HepG2 (cell line): ENCODE measurements at regions not wholly inside any gene's neighbourhood (a gene's known extent, or its start where the extent isn't known, plus 50 kb on each side); places are given as distances from the start of the nearest gene placed in this dataset.

ENCODE experiments used
- ATAC-seq: fragments of 200-7000 bp; cut with Tn5 transposase; 3 replicates; pipeline ENCODE4 v1.9.1; 2020; ENCODE audit warnings: mild to moderate bottlenecking, moderate library complexity
- BruUV-seq: library from RNA; stranded (reverse); fragments of 400-500 nt; replicated peaks from 2 replicates; lab custom pipeline; 2021; lab: Mats Ljungman, UMichigan
- CTCF ChIA-PET: fragments of 300-600 bp; formaldehyde crosslinking; extraction: SDS; loops from one replicate; lab custom pipeline; 2021; ENCODE audit warnings: low total read pairs, inconsistent platforms, low intra/inter-chr PET ratio; lab: Yijun Ruan, JAX
- POLR2A ChIA-PET: fragments of 350-600 bp; sonication (Branson Sonifier 250); formaldehyde crosslinking; loops from one replicate; lab custom pipeline; 2020; ENCODE audit warnings: antibody characterized with exemption, inconsistent platforms; lab: Yijun Ruan, JAX
- DNase-seq: peaks from one replicate; pipeline ENCODE4 v3.0.0-alpha.2; 2015; ENCODE audit warnings: low spot score
- FAIRE-seq: peaks from 3 replicates; lab custom pipeline; 2011; peaks lifted over from hg19 to GRCh38; lab: Jason Lieb, UNC
- H2AFZ ChIP-seq: one replicate; pipeline ENCODE4 v1.6.1; 2011; ENCODE audit warnings: low read length, inconsistent platforms
- H3K27ac ChIP-seq: fragments of 300-600 bp; 3 replicates; pipeline ENCODE4 v1.8.0; 2011; ENCODE audit warnings: mixed run types, mild to moderate bottlenecking, mixed read lengths, low read length, inconsistent platforms; ENCODE audit not compliant: insufficient read depth; ENCODE audit errors: extremely low read length
- H3K27me3 ChIP-seq, 2 experiments: fragments of 200-600 bp in 1 of 2; 2 replicates in 1 of 2; 3 replicates in 1 of 2; pipeline versions ENCODE4 v1.6.0 to v1.8.0; 2011; ENCODE audit warnings: low read length in 2 of 2, mild to moderate bottlenecking in 2 of 2, moderate library complexity in 2 of 2, inconsistent platforms in 1 of 2; ENCODE audit not compliant: insufficient read depth in 2 of 2, control insufficient read depth in 1 of 2
- H3K36me3 ChIP-seq, 2 experiments: fragments of 200-600 bp in 1 of 2; replicated peaks in 1 of 2; 2 replicates in 1 of 2; 3 replicates in 1 of 2; pipeline versions ENCODE4 v1.5.1 to v1.8.0; 2011; ENCODE audit warnings: low read length in 2 of 2, inconsistent platforms in 1 of 2; ENCODE audit not compliant: insufficient read depth in 2 of 2, control insufficient read depth in 1 of 2
- H3K4me1 ChIP-seq: 2 replicates; pipeline ENCODE4 v1.5.1; 2012; ENCODE audit warnings: low read length, inconsistent platforms; ENCODE audit not compliant: insufficient read depth
- H3K4me2 ChIP-seq: 2 replicates; pipeline ENCODE4 v1.6.0; 2011; ENCODE audit warnings: low read depth, low read length, inconsistent platforms
- H3K4me3 ChIP-seq, 3 experiments: fragments of 200-600 bp in 1 of 3; sonication (generic), shearing (Covaris generic) in 1 of 3; replicated peaks in 1 of 3; 2 replicates each; pipeline ENCODE4 v1.5.1; 2011 to 2016; ENCODE audit warnings: low read length in 3 of 3, inconsistent platforms in 2 of 3, low read depth in 2 of 3, mild to moderate bottlenecking in 2 of 3, control low read depth in 1 of 3, mixed read lengths in 1 of 3; ENCODE audit not compliant: insufficient read depth in 1 of 3
- H3K79me2 ChIP-seq: one replicate; pipeline ENCODE4 v1.6.1; 2011; ENCODE audit warnings: low read length, inconsistent platforms; ENCODE audit not compliant: insufficient read depth
- H3K9ac ChIP-seq: 2 replicates; pipeline ENCODE4 v1.6.0; 2011; ENCODE audit warnings: mild to moderate bottlenecking, low read depth, low read length, inconsistent platforms; ENCODE audit not compliant: insufficient read depth
- H3K9me3 ChIP-seq: 2 replicates; pipeline ENCODE4 v1.5.1; 2012; ENCODE audit warnings: mild to moderate bottlenecking, low read length
- H4K20me1 ChIP-seq: 2 replicates; pipeline ENCODE4 v1.6.0; 2011; ENCODE audit warnings: inconsistent platforms, mild to moderate bottlenecking, low read length, moderate library complexity; ENCODE audit not compliant: insufficient read depth
- CEBPZ ChIP-seq: IDR thresholded peaks from 2 replicates; pipeline ENCODE4 v1.6.1; 2012; ENCODE audit warnings: low read length, improper control_type of control experiment
- IRF2 ChIP-seq: IDR thresholded peaks from 2 replicates; pipeline ENCODE4 v1.6.1; 2018; ENCODE audit warnings: missing genetic modification reagents, missing compliant biosample characterization
- NFATC3 ChIP-seq: sonication (generic); formaldehyde crosslinking; IDR thresholded peaks from 2 replicates; pipeline ENCODE4 v1.5.1; 2020; ENCODE audit warnings: mild to moderate bottlenecking, missing genetic modification reagents
- NFE2L2 ChIP-seq: fragments of 150-350 bp; IDR thresholded peaks from 2 replicates; pipeline ENCODE4 v1.6.1; 2014; ENCODE audit warnings: low read length
- TARDBP ChIP-seq: sonication (generic); formaldehyde crosslinking; IDR thresholded peaks from 2 replicates; pipeline ENCODE4 v1.8.0; 2022; ENCODE audit warnings: mild to moderate bottlenecking, missing genetic modification reagents
- TBP ChIP-seq: sonication (generic); formaldehyde crosslinking; IDR thresholded peaks from 2 replicates; pipeline ENCODE4 v1.5.0; 2020; ENCODE audit warnings: missing genetic modification reagents
- ZKSCAN1 ChIP-seq: fragments of 150-350 bp; IDR thresholded peaks from 2 replicates; pipeline ENCODE4 v1.6.1; 2014; ENCODE audit warnings: low read length
- ZNF350 ChIP-seq: sonication (generic); formaldehyde crosslinking; IDR thresholded peaks from 2 replicates; pipeline ENCODE4 v1.4.0; 2020; ENCODE audit warnings: mild to moderate bottlenecking, low read depth, missing genetic modification reagents, borderline replicate concordance
- ZNF446 ChIP-seq: sonication (generic); formaldehyde crosslinking; IDR thresholded peaks from 2 replicates; pipeline ENCODE4 v1.5.0; 2020; ENCODE audit warnings: mild to moderate bottlenecking, missing genetic modification reagents
- ZNF749 ChIP-seq: sonication (generic); formaldehyde crosslinking; IDR thresholded peaks from 2 replicates; pipeline ENCODE4 v1.8.0; 2022; ENCODE audit warnings: mild to moderate bottlenecking, missing genetic modification reagents, moderate library complexity, borderline replicate concordance
- WGBS: methylation state at CpG from one replicate; pipeline ENCODE4 v1.1.6; 2017; ENCODE audit warnings: low lambda C conversion rate; 5-methylcytosine and 5-hydroxymethylcytosine counted together
- in situ Hi-C: cut with HindIII; loops from 2 replicates; pipeline ENCODE4 v1.10.0; 2017; ENCODE audit warnings: low pct_unique_long_range_greater_than_20kb; ENCODE audit not compliant: extremely low pct_ligation_motif_present
- intact Hi-C: fragments of 100-400 bp; cut with micrococcal nuclease; formaldehyde crosslinking; loops from one replicate; pipeline ENCODE4 v1.10.0; 2022; ENCODE audit not compliant: unreplicated experiment
- TF ChIP-seq, protein P1 (sequence below): sonication (generic); formaldehyde crosslinking; IDR thresholded peaks from 2 replicates; pipeline ENCODE4 v1.5.1; 2020; ENCODE audit warnings: mild to moderate bottlenecking, missing genetic modification reagents, borderline replicate concordance
- TF ChIP-seq, protein P2 (sequence below): sonication (generic); formaldehyde crosslinking; IDR thresholded peaks from 2 replicates; pipeline ENCODE4 v1.8.0; 2023; ENCODE audit warnings: mild to moderate bottlenecking, missing genetic modification reagents

GRCh38 chrX:68934421-68934820 lies 105.6 kb downstream of the EFNB1 start:
- Histone ChIP-seq H3K4me1 (no peaks in the 10 kb centered on the region), H3K4me2 (no peak overlapping the region), H3K27ac (no peak overlapping the region), H3K36me3 (no peaks in the 10 kb centered on the region), H2AFZ (no peak overlapping the region), H3K27me3 (no peaks in the 10 kb centered on the region), H3K9me3 (no peaks in the 10 kb centered on the region), H3K79me2 (no peaks in the 10 kb centered on the region), H4K20me1 (no peaks in the 10 kb centered on the region), H3K4me3 (no peak overlapping the region), H3K9ac (no peak overlapping the region)
- in situ Hi-C loops (no loop called here), intact Hi-C loops (no loop called here)
- CTCF ChIA-PET: no interaction called here
- POLR2A ChIA-PET: no interaction called here
- no peak for TF ChIP-seq ZNF446 (CRISPR knock-in tag)
- TF ChIP-seq ZNF350 (CRISPR knock-in tag): no peak
- TF ChIP-seq, protein P1, sequence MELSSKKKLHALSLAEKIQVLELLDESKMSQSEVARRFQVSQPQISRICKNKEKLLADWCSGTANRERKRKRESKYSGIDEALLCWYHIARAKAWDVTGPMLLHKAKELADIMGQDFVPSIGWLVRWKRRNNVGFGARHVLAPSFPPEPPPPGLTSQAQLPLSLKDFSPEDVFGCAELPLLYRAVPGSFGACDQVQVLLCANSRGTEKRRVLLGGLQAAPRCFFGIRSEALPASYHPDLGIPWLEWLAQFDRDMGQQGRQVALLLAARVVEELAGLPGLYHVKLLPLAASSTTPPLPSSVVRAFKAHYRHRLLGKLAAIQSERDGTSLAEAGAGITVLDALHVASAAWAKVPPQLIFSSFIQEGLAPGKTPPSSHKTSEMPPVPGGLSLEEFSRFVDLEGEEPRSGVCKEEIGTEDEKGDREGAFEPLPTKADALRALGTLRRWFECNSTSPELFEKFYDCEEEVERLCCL (CRISPR knock-in tag): no peak
- no peak for TF ChIP-seq TARDBP (CRISPR knock-in tag)
- TF ChIP-seq IRF2 (CRISPR knock-in tag): no peak
- TF ChIP-seq NFE2L2: no peak
- no peak for TF ChIP-seq CEBPZ
- no peak for TF ChIP-seq NFATC3
- TF ChIP-seq TBP (CRISPR knock-in tag): no peak
- no peak for TF ChIP-seq ZNF749
- TF ChIP-seq, protein P2, sequence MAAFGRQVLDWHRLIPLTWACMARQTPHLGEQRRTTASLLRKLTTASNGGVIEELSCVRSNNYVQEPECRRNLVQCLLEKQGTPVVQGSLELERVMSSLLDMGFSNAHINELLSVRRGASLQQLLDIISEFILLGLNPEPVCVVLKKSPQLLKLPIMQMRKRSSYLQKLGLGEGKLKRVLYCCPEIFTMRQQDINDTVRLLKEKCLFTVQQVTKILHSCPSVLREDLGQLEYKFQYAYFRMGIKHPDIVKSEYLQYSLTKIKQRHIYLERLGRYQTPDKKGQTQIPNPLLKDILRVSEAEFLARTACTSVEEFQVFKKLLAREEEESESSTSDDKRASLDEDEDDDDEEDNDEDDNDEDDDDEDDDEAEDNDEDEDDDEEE: no peak
- no peak for TF ChIP-seq ZKSCAN1
- no TSS peak for BruUV-seq
- FAIRE-seq (no peak), DNase-seq (no peak), ATAC-seq (no peak)
- WGBS: no CpG with 5 or more reads among the region's 3 CpGs
